ENCODE measurements at regions not wholly inside any gene's neighbourhood (a gene's known extent, or its start where the extent isn't known, plus 50 kb on each side); places are given as distances from the start of the nearest gene placed in this dataset.

- TF ChIP-seq LEF1 (IDR thresholded peaks at IDR 0.05; ENCODE audit: borderline replicate concordance) (no peak), FOXM1 (IDR thresholded peaks at IDR 0.05; ENCODE audit: borderline replicate concordance) (no peak), FOXA1 (IDR thresholded peaks at IDR 0.05) (no peak), TARDBP (IDR thresholded peaks at IDR 0.05) (no peak), CTBP1 (IDR thresholded peaks at IDR 0.05; ENCODE audit: borderline replicate concordance) (no peak), ARNT (IDR thresholded peaks at IDR 0.05) (no peak), BHLHE40 (IDR thresholded peaks at IDR 0.05; ENCODE audit: borderline replicate concordance) (no peak), NFRKB (IDR thresholded peaks at IDR 0.05) (no peak), HDGF (IDR thresholded peaks at IDR 0.05; ENCODE audit: borderline replicate concordance) (no peak), SP1 (IDR thresholded peaks at IDR 0.05) (no peak)
- ChIA-PET POLR2A (no interaction called here), CTCF (no interaction called here)
- no peak for DNase-seq (ENCODE audit: extremely low spot score)
Observed at GRCh38 chr5:128015978-128016377, 67.6 kb upstream of the SLC12A2 start.

DNA sequence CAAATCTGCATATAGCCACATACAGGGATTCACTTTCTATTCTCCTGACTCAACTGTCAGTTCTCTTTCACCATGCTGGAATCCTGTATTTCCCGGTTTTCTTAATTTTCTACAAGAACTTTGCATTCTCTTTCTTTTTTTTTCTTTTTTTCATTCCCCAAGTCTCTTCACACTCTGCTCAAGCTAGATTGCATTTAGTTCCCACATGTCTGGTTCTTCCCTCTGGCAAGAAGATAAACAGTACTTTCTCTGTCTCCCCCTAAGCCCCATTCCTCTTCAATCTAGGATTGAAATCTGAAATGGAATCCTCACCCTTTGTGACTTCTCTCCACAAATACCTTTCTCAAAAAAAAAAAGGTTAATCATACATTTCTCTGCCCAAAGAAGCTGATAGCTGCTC is 64.2 kb upstream of the SLC12A2 start:
- CTCF ChIA-PET = no interaction called here
- no peak for DNase-seq (ENCODE audit: extremely low spot score)
- POLR2A ChIA-PET = no interaction called here
- TF ChIP-seq NFRKB (IDR thresholded peaks at IDR 0.05) = no peak
- TF ChIP-seq PKNOX1 (IDR thresholded peaks at IDR 0.05) = no peak
- TF ChIP-seq FOXM1 (IDR thresholded peaks at IDR 0.05; ENCODE audit: borderline replicate concordance) = no peak
- no peak for TF ChIP-seq L3MBTL2 (conservative IDR thresholded peaks at IDR 0.05)
- TF ChIP-seq SP1 (IDR thresholded peaks at IDR 0.05) = no peak
- no peak for TF ChIP-seq FOXK2 (IDR thresholded peaks at IDR 0.05)

GRCh38 chr5:128020012-128020411 is 63.6 kb upstream of the SLC12A2 start:
- TF ChIP-seq TARDBP (IDR thresholded peaks at IDR 0.05) (no peak), LEF1 (IDR thresholded peaks at IDR 0.05; ENCODE audit: borderline replicate concordance) (no peak), SP1 (IDR thresholded peaks at IDR 0.05) (no peak), ARNT (IDR thresholded peaks at IDR 0.05) (no peak), FOXK2 (IDR thresholded peaks at IDR 0.05) (no peak), ELF4 (IDR thresholded peaks at IDR 0.05) (no peak)
- CTCF ChIA-PET = interaction anchor here (0.5 kb wide), 1 partner anchor 56 kb away, joined by 3 read pairs; no protein-coding TSS in a partner anchor

DNA sequence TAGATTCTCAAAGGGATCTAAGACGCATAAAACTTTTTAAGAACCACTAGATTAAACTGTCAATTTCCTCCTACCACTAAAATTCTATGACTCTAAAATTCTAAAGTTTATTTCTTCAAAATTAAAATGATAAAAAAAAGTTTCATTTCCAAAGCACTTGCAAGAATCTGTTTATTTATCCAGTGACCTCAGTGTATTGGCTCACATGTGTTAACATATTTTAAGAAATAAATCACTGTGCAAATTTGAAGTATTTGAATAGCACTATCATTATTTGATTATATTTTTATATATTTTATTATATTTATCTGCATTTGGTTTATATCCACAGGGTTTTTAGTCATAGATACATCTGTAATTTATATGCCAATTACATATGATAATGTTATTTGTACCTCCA is 62.2 kb upstream of the SLC12A2 start:
- no peak for DNase-seq (ENCODE audit: extremely low spot score)

More at GRCh38 chr5:128020012-128020411, 63.6 kb upstream of the SLC12A2 start:
- DNase-seq (ENCODE audit: extremely low spot score) = no peak
- POLR2A ChIA-PET = no interaction called here

More for the DNA sequence above, 62.2 kb upstream of the SLC12A2 start:
- TF ChIP-seq L3MBTL2 (conservative IDR thresholded peaks at IDR 0.05) (no peak), ZNF384 (IDR thresholded peaks at IDR 0.05) (no peak), HDGF (IDR thresholded peaks at IDR 0.05; ENCODE audit: borderline replicate concordance) (no peak), SUZ12 (IDR thresholded peaks at IDR 0.05) (no peak)
- ChIA-PET POLR2A (no interaction called here), CTCF (no interaction called here)
